ENCODE measurements at regions not wholly inside any gene's neighbourhood (a gene's known extent, or its start where the extent isn't known, plus 50 kb on each side); places are given as distances from the start of the nearest gene placed in this dataset.

DNA sequence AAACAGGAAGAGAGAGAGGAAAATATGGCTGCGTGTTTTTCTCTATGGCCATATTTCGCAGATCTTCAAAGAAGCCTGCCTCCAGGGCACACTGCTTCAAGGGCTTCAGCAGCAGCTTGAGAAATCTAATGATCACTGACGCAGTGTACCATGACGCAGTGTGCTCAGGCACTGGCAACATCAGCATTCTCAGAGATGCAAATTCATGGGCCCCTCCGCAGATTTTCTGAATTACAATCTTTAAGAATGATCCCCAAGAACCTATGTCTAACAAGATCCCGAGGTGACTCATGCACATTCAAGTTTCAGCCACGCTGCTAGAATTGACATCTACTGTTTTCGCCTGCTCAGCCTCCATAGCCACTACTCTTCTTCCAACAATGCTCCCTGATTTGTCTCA lies 143.9 kb upstream of the ZNF366 start:
- Histone ChIP-seq H3K9me3 (ENCODE audit: severe bottlenecking) (no peaks in the 10 kb centered on the region), H3K27ac (no peak overlapping the region), H3K36me3 (no peaks in the 10 kb centered on the region), H3K4me3 (ENCODE audit: low read depth, low read length) (no peak overlapping the region), H3K27me3 (ENCODE audit: insufficient read depth, low read depth, severe bottlenecking) (no peaks in the 10 kb centered on the region)
- no peak for DNase-seq
- TF ChIP-seq, protein P1, sequence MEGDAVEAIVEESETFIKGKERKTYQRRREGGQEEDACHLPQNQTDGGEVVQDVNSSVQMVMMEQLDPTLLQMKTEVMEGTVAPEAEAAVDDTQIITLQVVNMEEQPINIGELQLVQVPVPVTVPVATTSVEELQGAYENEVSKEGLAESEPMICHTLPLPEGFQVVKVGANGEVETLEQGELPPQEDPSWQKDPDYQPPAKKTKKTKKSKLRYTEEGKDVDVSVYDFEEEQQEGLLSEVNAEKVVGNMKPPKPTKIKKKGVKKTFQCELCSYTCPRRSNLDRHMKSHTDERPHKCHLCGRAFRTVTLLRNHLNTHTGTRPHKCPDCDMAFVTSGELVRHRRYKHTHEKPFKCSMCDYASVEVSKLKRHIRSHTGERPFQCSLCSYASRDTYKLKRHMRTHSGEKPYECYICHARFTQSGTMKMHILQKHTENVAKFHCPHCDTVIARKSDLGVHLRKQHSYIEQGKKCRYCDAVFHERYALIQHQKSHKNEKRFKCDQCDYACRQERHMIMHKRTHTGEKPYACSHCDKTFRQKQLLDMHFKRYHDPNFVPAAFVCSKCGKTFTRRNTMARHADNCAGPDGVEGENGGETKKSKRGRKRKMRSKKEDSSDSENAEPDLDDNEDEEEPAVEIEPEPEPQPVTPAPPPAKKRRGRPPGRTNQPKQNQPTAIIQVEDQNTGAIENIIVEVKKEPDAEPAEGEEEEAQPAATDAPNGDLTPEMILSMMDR (IDR thresholded peaks at IDR 0.05; ENCODE audit: low read depth, low read length) = no peak

GRCh38 chr5:72649449-72649848 lies 142.2 kb upstream of the ZNF366 start:
- no peak overlapping the region for H3K27ac ChIP-seq
- no peaks in the 10 kb centered on the region for H3K9me3 ChIP-seq (ENCODE audit: severe bottlenecking)
- DNase-seq = no peak
- H3K27me3 ChIP-seq (ENCODE audit: insufficient read depth, low read depth, severe bottlenecking) = no peaks in the 10 kb centered on the region
- no peaks in the 10 kb centered on the region for H3K36me3 ChIP-seq
- TF ChIP-seq, protein P1 (IDR thresholded peaks at IDR 0.05; ENCODE audit: low read depth, low read length) = no peak
- no peak overlapping the region for H3K4me3 ChIP-seq (ENCODE audit: low read depth, low read length)

GRCh38 chr5:72648480-72648879 lies 141.3 kb upstream of the ZNF366 start:
- Histone ChIP-seq H3K36me3 (no peaks in the 10 kb centered on the region), H3K4me3 (ENCODE audit: low read depth, low read length) (no peak overlapping the region), H3K27me3 (ENCODE audit: insufficient read depth, low read depth, severe bottlenecking) (no peaks in the 10 kb centered on the region), H3K9me3 (ENCODE audit: severe bottlenecking) (no peaks in the 10 kb centered on the region), H3K27ac (no peak overlapping the region)
- TF ChIP-seq, protein P1 (IDR thresholded peaks at IDR 0.05; ENCODE audit: low read depth, low read length) = no peak
- no peak for DNase-seq

GRCh38 chr5:72647806-72648205 lies 140.6 kb upstream of the ZNF366 start:
- H3K9me3 ChIP-seq (ENCODE audit: severe bottlenecking) = no peaks in the 10 kb centered on the region
- no peaks in the 10 kb centered on the region for H3K27me3 ChIP-seq (ENCODE audit: insufficient read depth, low read depth, severe bottlenecking)
- H3K36me3 ChIP-seq = no peaks in the 10 kb centered on the region
- DNase-seq = no peak
- TF ChIP-seq, protein P1 (IDR thresholded peaks at IDR 0.05; ENCODE audit: low read depth, low read length) = no peak
- H3K27ac ChIP-seq = no peak overlapping the region
- H3K4me3 ChIP-seq (ENCODE audit: low read depth, low read length) = no peak overlapping the region

GRCh38 chr5:72646246-72646866 lies 139.1 kb upstream of the ZNF366 start:
- H3K4me3 ChIP-seq (ENCODE audit: low read depth, low read length) = no peak overlapping the region
- no peaks in the 10 kb centered on the region for H3K27me3 ChIP-seq (ENCODE audit: insufficient read depth, low read depth, severe bottlenecking)
- no peaks in the 10 kb centered on the region for H3K36me3 ChIP-seq
- DNase-seq = no peak
- TF ChIP-seq, protein P1 (IDR thresholded peaks at IDR 0.05; ENCODE audit: low read depth, low read length) = no peak
- H3K9me3 ChIP-seq (ENCODE audit: severe bottlenecking) = no peaks in the 10 kb centered on the region
- no peak overlapping the region for H3K27ac ChIP-seq

All from WERI-Rb-1 (cell line).